SKM-1 (cell line): ENCODE measurements at regions not wholly inside any gene's neighbourhood (a gene's known extent, or its start where the extent isn't known, plus 50 kb on each side); places are given as distances from the start of the nearest gene placed in this dataset.

Source experiments
- DNase-seq: peaks from one replicate; lab custom pipeline; 2025; ENCODE audit not compliant: unreplicated experiment; lab: John Stamatoyannopoulos, UW

- no peak for DNase-seq
These were observed 58.9 kb upstream of the GATA6 start for GRCh38 chr18:22110461-22110924.

- DNase-seq: no peak
These were observed 57.2 kb upstream of the GATA6 start for GRCh38 chr18:22112215-22112614.

- no peak for DNase-seq
These were observed 56.1 kb upstream of the GATA6 start for GRCh38 chr18:22113144-22113844.

GRCh38 chr18:22114526-22115321 lies 54.7 kb upstream of the GATA6 start:
- DNase-seq: no peak

GRCh38 chr18:22115573-22115972 lies 53.8 kb upstream of the GATA6 start:
- DNase-seq: no peak
